ENCODE measurements at regions not wholly inside any gene's neighbourhood (a gene's known extent, or its start where the extent isn't known, plus 50 kb on each side); places are given as distances from the start of the nearest gene placed in this dataset.

- no peak for DNase-seq
Measured at GRCh38 chr11:45553383-45553936, 112.0 kb downstream of the CHST1 start.

GRCh38 chr11:45551191-45551713, 114.2 kb downstream of the CHST1 start:
- DNase-seq = no peak

- no peak for DNase-seq
Measured at GRCh38 chr11:45549257-45549656, 116.2 kb downstream of the CHST1 start.

- DNase-seq = no peak
Measured at GRCh38 chr11:45546366-45546765, 119.1 kb downstream of the CHST1 start.

- DNase-seq = no peak
Measured at GRCh38 chr11:45544826-45545225, 120.6 kb downstream of the CHST1 start.

GRCh38 chr11:45543808-45544422, 121.5 kb downstream of the CHST1 start:
- no peak for DNase-seq

- no peak for DNase-seq
Measured at GRCh38 chr11:45543081-45543480, 122.3 kb downstream of the CHST1 start.

- DNase-seq = no peak
Measured at GRCh38 chr11:45541693-45542434, 123.6 kb downstream of the CHST1 start.

GRCh38 chr11:45538939-45539338, 126.5 kb downstream of the CHST1 start:
- no peak for DNase-seq

- no peak for DNase-seq
Measured at GRCh38 chr11:45538363-45538762, 127.1 kb downstream of the CHST1 start.

GRCh38 chr11:45537614-45538013, 127.8 kb downstream of the CHST1 start:
- no peak for DNase-seq

GRCh38 chr11:45535033-45535432, 130.4 kb downstream of the CHST1 start:
- DNase-seq = no peak

- DNase-seq = no peak
Measured at GRCh38 chr11:45534132-45534531, 131.3 kb downstream of the CHST1 start.

GRCh38 chr11:45532546-45532945, 132.9 kb downstream of the CHST1 start:
- DNase-seq = no peak

GRCh38 chr11:45530776-45531175, 134.6 kb downstream of the CHST1 start:
- no peak for DNase-seq

GRCh38 chr11:45530111-45530510, 135.3 kb downstream of the CHST1 start:
- DNase-seq = no peak

GRCh38 chr11:45528435-45528834, 137.0 kb downstream of the CHST1 start:
- DNase-seq = no peak

GRCh38 chr11:45527898-45528297, 137.5 kb downstream of the CHST1 start:
- no peak for DNase-seq

- no peak for DNase-seq
Measured at GRCh38 chr11:45525393-45525792, 140.0 kb downstream of the CHST1 start.

GRCh38 chr11:45523760-45524159, 141.7 kb downstream of the CHST1 start:
- DNase-seq = no peak

- DNase-seq = no peak
Measured at GRCh38 chr11:45518833-45519535, 146.4 kb downstream of the CHST1 start.

- no peak for DNase-seq
Measured at GRCh38 chr11:45518141-45518832, 147.1 kb downstream of the CHST1 start.
